Stimulated activated naive CD4-positive, alpha-beta T cell treated with Interleukin-2 at 50 U/mL for 16 hours (primary cell): ENCODE measurements at regions not wholly inside any gene's neighbourhood (a gene's known extent, or its start where the extent isn't known, plus 50 kb on each side); places are given as distances from the start of the nearest gene placed in this dataset.
A peak's percentile ranks its signal among the peaks of the same experiment; 100 is the strongest.
"Not testable (repeated sequence)": the region's sequence is repeated elsewhere in the genome, so short reads cannot be mapped to it uniquely, and the experiment has no call there.

Source experiments
- DNase-seq: peaks from one replicate; lab custom pipeline; 2025; lab: John Stamatoyannopoulos, UW

DNA sequence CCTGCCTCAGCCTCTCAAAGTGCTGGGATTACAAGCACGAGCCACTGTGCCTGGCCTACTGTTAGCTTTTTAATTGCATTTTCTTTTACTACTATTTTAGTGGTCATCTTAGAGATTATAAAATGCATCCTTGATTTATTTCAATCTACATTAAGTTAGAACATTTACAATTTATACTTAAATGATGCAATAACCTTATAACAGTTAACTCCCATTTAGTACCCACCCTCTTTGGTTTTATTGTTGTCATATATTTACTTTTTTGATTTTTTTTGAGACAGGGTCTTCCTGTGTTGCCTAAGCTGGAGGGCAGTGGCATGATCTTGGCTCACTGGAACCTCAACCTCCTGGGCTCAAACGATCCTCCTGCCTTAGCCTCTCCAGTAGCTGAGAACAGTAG lies 77.3 kb downstream of the PPCDC start:
- DNase-seq: no peak

- DNase-seq: peak; percentile 7
Observed at GRCh38 chr15:75104804-75105557, 81.6 kb downstream of the PPCDC start.

- DNase-seq: no peak
Observed at GRCh38 chr15:75107516-75107907, 84.1 kb downstream of the PPCDC start.

- peak; percentile 68 for DNase-seq
Observed at GRCh38 chr15:75107908-75108838, 84.8 kb downstream of the PPCDC start.

GRCh38 chr15:75109021-75109735 lies 85.8 kb downstream of the PPCDC start:
- no peak for DNase-seq

DNA sequence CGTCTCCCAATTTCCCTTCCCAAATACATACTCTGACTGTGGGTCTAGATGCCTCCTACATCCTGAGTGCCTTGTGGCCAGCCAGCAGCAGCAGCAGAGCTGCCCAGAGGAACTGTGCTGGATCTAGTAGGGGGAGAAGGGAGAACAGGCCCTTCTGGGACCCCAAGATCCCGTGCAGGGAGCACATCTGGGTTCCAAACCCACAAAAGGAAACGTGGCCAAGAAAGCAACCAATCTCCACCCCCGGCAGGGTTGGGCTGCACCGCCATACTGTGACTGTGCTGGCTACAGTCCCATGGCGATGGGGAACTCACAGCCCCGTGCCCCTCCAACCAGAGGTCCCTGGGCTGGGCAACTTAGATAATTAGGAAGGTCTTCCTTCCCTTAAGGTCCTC lies 86.3 kb downstream of the PPCDC start:
- DNase-seq: no peak

GRCh38 chr15:75112278-75112847 lies 89.0 kb downstream of the PPCDC start:
- no peak for DNase-seq

- DNase-seq: no peak
Observed at GRCh38 chr15:75112848-75113492, 88.7 kb upstream of the C15orf39 start.

GRCh38 chr15:75114327-75114726 lies 87.4 kb upstream of the C15orf39 start:
- no peak for DNase-seq

GRCh38 chr15:75114796-75115195 lies 86.9 kb upstream of the C15orf39 start:
- no peak for DNase-seq

GRCh38 chr15:75115411-75115913 lies 86.2 kb upstream of the C15orf39 start:
- not testable (repeated sequence) for DNase-seq

GRCh38 chr15:75116143-75116542 lies 85.5 kb upstream of the C15orf39 start:
- DNase-seq: not testable (repeated sequence)

DNA sequence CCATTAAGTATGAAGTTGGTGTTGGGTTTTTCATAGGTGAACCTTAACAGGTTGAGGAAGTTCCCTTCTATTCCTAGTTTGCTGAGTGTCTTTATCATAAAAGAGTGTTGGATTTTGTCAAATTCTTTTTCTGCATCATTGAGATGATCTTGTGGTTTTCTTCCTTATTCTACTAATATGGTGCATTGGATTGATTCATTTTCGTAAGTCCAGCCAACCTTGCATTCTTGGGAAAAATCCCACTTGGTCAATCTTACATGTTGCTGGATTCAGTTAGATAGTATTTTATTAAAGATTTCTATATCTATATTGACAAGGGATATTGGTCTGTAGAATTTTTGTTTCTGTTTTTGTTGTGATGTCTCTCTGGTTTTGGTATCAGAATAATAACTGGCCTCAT lies 83.7 kb upstream of the C15orf39 start:
- no peak for DNase-seq

GRCh38 chr15:75119312-75119711 lies 82.4 kb upstream of the C15orf39 start:
- DNase-seq: not testable (repeated sequence)

GRCh38 chr15:75121491-75121890 lies 80.2 kb upstream of the C15orf39 start:
- DNase-seq: no peak

DNA sequence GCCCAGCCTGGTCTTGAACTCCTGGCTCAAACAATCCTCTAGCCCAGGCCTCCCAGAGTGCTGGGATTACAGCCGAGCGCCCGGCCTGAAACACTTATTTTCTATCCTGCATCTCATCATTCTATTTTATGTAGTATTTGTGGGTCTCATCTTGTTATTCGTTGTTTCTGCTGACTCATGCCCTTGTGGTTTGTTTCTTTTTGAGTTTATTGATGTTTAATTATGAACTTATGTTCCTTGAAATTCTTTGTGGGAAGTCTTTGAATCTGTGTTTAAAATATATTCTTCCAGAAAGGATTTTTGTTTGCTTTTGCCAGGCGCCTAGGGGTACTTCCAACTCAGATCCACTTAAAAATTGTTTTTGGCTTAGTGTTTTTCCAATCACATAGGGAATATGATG lies 78.3 kb upstream of the C15orf39 start:
- no peak for DNase-seq

DNA sequence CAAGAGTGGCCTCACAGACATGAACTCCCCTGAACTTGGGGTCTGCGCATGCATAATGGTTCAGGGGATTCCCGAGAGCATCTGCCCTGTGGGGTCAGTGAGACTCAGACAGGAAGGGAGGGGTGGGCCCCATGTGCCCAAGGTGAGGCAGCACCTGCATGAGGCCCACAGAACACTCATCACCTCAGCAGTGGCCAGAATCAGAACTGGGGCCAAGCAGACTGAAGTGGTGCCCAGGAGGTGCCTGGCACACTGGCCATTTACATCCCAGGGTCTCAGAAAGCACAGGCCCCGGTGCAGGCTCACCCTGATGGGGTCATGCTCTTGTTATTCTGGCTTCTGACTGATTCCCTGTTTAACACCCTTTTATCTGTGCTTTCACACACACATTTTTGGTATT lies 77.4 kb upstream of the C15orf39 start:
- not testable (repeated sequence) for DNase-seq

DNA sequence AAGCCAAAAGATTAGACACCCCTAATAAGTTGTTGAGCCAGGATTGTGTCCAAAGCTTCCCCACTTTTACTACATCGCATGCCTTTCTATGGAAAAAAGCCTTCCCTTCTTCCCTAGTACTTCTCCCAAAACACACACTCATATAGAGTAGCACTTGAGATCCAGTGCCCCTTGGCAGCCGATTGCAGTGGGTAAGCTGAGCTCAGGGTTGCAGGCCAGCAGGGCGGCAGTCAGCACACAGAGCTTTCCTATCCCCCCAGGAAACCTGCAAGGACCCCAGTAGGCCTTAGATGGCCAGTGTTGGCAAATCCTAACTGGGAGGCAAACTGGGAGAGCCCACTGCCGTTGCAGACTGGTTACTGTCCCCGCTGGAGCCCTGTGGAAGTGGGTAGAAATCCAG lies 75.7 kb upstream of the C15orf39 start:
- DNase-seq: no peak

DNA sequence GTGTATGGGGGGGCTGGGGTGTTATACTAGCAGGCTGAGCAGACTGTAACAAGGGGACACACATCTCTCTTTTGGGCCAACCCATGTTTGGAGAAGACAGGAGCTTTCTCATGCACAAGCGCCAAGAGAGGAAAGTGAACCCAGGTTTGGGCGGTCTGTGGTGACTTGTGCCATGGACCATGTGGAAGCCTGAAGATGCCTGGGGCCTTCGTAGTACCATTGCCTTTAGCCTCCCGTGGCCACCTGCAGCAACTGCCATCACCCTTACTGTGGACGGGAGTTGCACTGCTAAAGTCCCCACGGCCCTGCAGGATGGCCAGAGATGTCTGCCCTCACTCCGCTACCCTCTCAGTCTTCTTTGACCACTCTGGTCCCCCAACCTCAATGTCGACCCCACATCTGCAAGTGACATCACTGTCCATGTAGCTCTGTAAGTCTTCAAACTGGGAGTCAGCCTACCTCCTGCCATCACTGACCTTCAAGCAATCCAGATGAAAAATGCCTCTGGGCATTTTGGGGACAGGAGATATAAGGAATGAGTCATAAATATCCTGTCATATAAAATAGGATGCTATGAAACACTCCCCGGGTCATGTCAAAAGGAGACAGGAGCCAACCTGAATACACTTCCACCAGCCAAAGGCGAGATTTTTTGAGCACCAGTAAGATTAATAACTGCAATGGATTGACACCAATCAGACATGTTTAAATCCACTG lies 74.7 kb upstream of the C15orf39 start:
- DNase-seq: no peak

DNA sequence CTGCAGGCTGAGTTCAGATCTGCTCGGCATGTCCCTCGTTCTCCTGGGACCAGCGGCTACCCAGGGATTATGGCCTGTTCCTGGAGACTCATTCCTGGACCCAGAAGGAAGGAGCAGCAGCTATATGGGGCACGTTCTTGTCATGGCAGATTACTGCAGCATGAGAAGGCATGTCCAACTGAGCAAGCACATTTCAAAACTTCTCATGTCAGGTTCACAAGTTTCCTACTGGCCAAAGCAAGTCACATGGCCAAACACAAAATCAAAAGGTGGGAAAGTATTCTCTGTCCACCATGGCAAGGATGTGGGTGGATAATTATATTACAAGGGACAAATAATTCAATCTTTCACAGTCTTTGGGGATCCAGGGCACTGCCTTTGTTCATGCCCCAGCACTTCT lies 71.9 kb upstream of the C15orf39 start:
- DNase-seq: no peak

- DNase-seq: no peak
Observed at GRCh38 chr15:75131269-75131643, 70.4 kb upstream of the C15orf39 start.
